IMR-90 (cell line): ENCODE measurements at regions not wholly inside any gene's neighbourhood (a gene's known extent, or its start where the extent isn't known, plus 50 kb on each side); places are given as distances from the start of the nearest gene placed in this dataset.

Experiments
- ATAC-seq: fragments of 200-7000 bp; cut with Tn5 transposase; 2 replicates; pipeline ENCODE4 v1.9.1; 2020; ENCODE audit warnings: low read depth, mild to moderate bottlenecking, moderate library complexity
- BruUV-seq: library from RNA; stranded (reverse); fragments of 400-500 nt; replicated peaks from 2 replicates; lab custom pipeline; 2021; lab: Mats Ljungman, UMichigan
- CTCF ChIA-PET: fragments of 300-600 bp; formaldehyde crosslinking; extraction: SDS; loops from one replicate; lab custom pipeline; 2021; ENCODE audit warnings: antibody characterized with exemption; lab: Yijun Ruan, JAX
- POLR2A ChIA-PET: fragments of 300-600 bp; sonication (Branson Sonifier 250); formaldehyde crosslinking; loops from one replicate; lab custom pipeline; 2022; ENCODE audit warnings: antibody characterized with exemption; ENCODE audit not compliant: unreplicated experiment; lab: Charles Lee
- DNase-seq: peaks from one replicate; pipeline ENCODE4 v3.0.0; 2013
- H2AFZ ChIP-seq: replicated peaks from 2 replicates; pipeline ENCODE3; 2013; ENCODE audit warnings: low read length, mild to moderate bottlenecking; ENCODE audit not compliant: poor library complexity
- H2AK5ac ChIP-seq: 2 replicates; pipeline ENCODE4 v1.6.1; 2013; ENCODE audit warnings: low read depth, low read length, inconsistent platforms
- H2AK9ac ChIP-seq: replicated peaks from 2 replicates; pipeline ENCODE3; 2013; ENCODE audit warnings: mild to moderate bottlenecking, low read depth, low read length, moderate library complexity; ENCODE audit not compliant: poor library complexity
- H2BK120ac ChIP-seq: 2 replicates; pipeline ENCODE4 v1.6.1; 2013; ENCODE audit warnings: low read depth, low read length, inconsistent platforms
- H2BK15ac ChIP-seq: 3 replicates; pipeline ENCODE4 v1.6.1; 2013; ENCODE audit warnings: low read depth, low read length, inconsistent platforms
- H2BK20ac ChIP-seq: 2 replicates; pipeline ENCODE4 v1.6.1; 2013; ENCODE audit warnings: low read depth, mild to moderate bottlenecking, inconsistent platforms, low read length, moderate library complexity
- H2BK5ac ChIP-seq: 2 replicates; pipeline ENCODE4 v1.6.1; 2013; ENCODE audit warnings: mild to moderate bottlenecking, low read depth, low read length, inconsistent platforms; ENCODE audit not compliant: poor library complexity, severe bottlenecking
- H3K14ac ChIP-seq: replicated peaks from 2 replicates; pipeline ENCODE4 v1.6.1; 2013; ENCODE audit warnings: low read depth, low read length, inconsistent platforms
- H3K18ac ChIP-seq: 2 replicates; pipeline ENCODE4 v1.6.1; 2013; ENCODE audit warnings: low read depth, low read length, control low read depth
- H3K23ac ChIP-seq: 2 replicates; pipeline ENCODE4 v1.6.1; 2013; ENCODE audit warnings: low read depth, low read length, inconsistent platforms
- H3K27ac ChIP-seq: 2 replicates; pipeline ENCODE4 v1.5.1; 2013; ENCODE audit warnings: mild to moderate bottlenecking, control low read depth, low read length; ENCODE audit not compliant: insufficient read depth
- H3K27me3 ChIP-seq: 2 replicates; pipeline ENCODE4 v1.6.1; 2013; ENCODE audit warnings: low read length; ENCODE audit not compliant: control insufficient read depth, insufficient read depth
- H3K36me3 ChIP-seq: 2 replicates; pipeline ENCODE4 v1.6.1; 2013; ENCODE audit warnings: low read length, mixed read lengths; ENCODE audit not compliant: control insufficient read depth, insufficient read depth
- H3K4ac ChIP-seq: 2 replicates; pipeline ENCODE4 v1.6.1; 2013; ENCODE audit warnings: low read depth, low read length, inconsistent platforms
- H3K4me1 ChIP-seq: 2 replicates; pipeline ENCODE4 v1.6.1; 2013; ENCODE audit warnings: low read length, mixed read lengths; ENCODE audit not compliant: control insufficient read depth, insufficient read depth
- H3K4me2 ChIP-seq: 2 replicates; pipeline ENCODE4 v1.6.1; 2013; ENCODE audit warnings: low read depth, mild to moderate bottlenecking, control low read depth, low read length, moderate library complexity
- H3K4me3 ChIP-seq: 2 replicates; pipeline ENCODE4 v1.5.1; 2013; ENCODE audit warnings: low read depth, mild to moderate bottlenecking, control low read depth, low read length, moderate library complexity; ENCODE audit not compliant: insufficient read depth
- H3K56ac ChIP-seq: 2 replicates; pipeline ENCODE4 v1.6.1; 2013; ENCODE audit warnings: low read length, inconsistent platforms; ENCODE audit not compliant: insufficient read depth; ENCODE audit errors: extremely low read depth
- H3K79me1 ChIP-seq, 2 experiments: 2 replicates each; pipeline ENCODE4 v1.6.1; 2013; ENCODE audit warnings: low read length in 2 of 2, inconsistent platforms in 1 of 2, low read depth in 1 of 2
- H3K9ac ChIP-seq: 2 replicates; pipeline ENCODE4 v1.6.1; 2013; ENCODE audit warnings: low read depth, low read length, control low read depth
- H3K9me1 ChIP-seq: 2 replicates; pipeline ENCODE4 v1.6.1; 2013; ENCODE audit warnings: low read length, inconsistent platforms; ENCODE audit not compliant: insufficient read depth
- H3K9me3 ChIP-seq: 2 replicates; pipeline ENCODE4 v1.6.1; 2013; ENCODE audit warnings: low read length; ENCODE audit not compliant: control insufficient read depth, insufficient read depth
- H4K20me1 ChIP-seq: 2 replicates; pipeline ENCODE4 v1.6.1; 2013; ENCODE audit warnings: low read length, inconsistent platforms; ENCODE audit not compliant: insufficient read depth
- H4K5ac ChIP-seq: 2 replicates; pipeline ENCODE4 v1.6.1; 2013; ENCODE audit warnings: mild to moderate bottlenecking, low read depth, low read length, control low read depth
- H4K8ac ChIP-seq, 2 experiments: 2 replicates each; pipeline ENCODE4 v1.6.1; 2013; ENCODE audit warnings: low read depth in 2 of 2, low read length in 2 of 2, control low read depth in 1 of 2, inconsistent platforms in 1 of 2
- H4K91ac ChIP-seq: 2 replicates; pipeline ENCODE4 v1.6.1; 2013; ENCODE audit warnings: low read depth, low read length, inconsistent platforms; ENCODE audit not compliant: insufficient read depth
- BHLHE40 ChIP-seq: fragments of 150-350 bp; IDR thresholded peaks from 2 replicates; pipeline ENCODE4 v1.6.1; 2016; ENCODE audit warnings: mild to moderate bottlenecking, low read depth, low read length
- CEBPB ChIP-seq: IDR thresholded peaks from 2 replicates; pipeline ENCODE4 v1.6.1; 2012; ENCODE audit warnings: low read depth, low read length, improper control_type of control experiment
- CHD1 ChIP-seq: IDR thresholded peaks from 2 replicates; pipeline ENCODE4 v1.6.1; 2012; ENCODE audit warnings: low read depth, low read length, improper control_type of control experiment
- FOS ChIP-seq: fragments of 150-350 bp; IDR thresholded peaks from 2 replicates; pipeline ENCODE4 v1.6.1; 2016; ENCODE audit warnings: low read depth, low read length
- MAFK ChIP-seq: IDR thresholded peaks from 2 replicates; pipeline ENCODE4 v1.6.1; 2012; ENCODE audit warnings: low read depth, low read length, improper control_type of control experiment
- MAZ ChIP-seq: IDR thresholded peaks from 2 replicates; pipeline ENCODE4 v1.6.1; 2012; ENCODE audit warnings: low read depth, mild to moderate bottlenecking, low read length, improper control_type of control experiment, moderate library complexity, borderline replicate concordance
- MXI1 ChIP-seq: IDR thresholded peaks from 2 replicates; pipeline ENCODE4 v1.6.1; 2012; ENCODE audit warnings: low read depth, mild to moderate bottlenecking, low read length, moderate library complexity, borderline replicate concordance
- NFE2L2 ChIP-seq: fragments of 150-350 bp; IDR thresholded peaks from 2 replicates; pipeline ENCODE4 v1.6.1; 2016; ENCODE audit warnings: low read depth, mild to moderate bottlenecking, low read length
- POLR2A ChIP-seq: IDR thresholded peaks from 2 replicates; pipeline ENCODE4 v1.6.1; 2012; ENCODE audit warnings: mild to moderate bottlenecking, low read depth, low read length
- RAD21 ChIP-seq: IDR thresholded peaks from 2 replicates; pipeline ENCODE4 v1.6.1; 2012; ENCODE audit warnings: low read length, improper control_type of control experiment
- RCOR1 ChIP-seq: IDR thresholded peaks from 2 replicates; pipeline ENCODE4 v1.6.1; 2012; ENCODE audit warnings: mild to moderate bottlenecking, low read length, improper control_type of control experiment; ENCODE audit not compliant: insufficient replicate concordance
- RFX5 ChIP-seq: IDR thresholded peaks from 2 replicates; pipeline ENCODE4 v1.8.0; 2012; ENCODE audit warnings: low read depth, mild to moderate bottlenecking, low read length, moderate library complexity
- SMC3 ChIP-seq: fragments of 150-350 bp; IDR thresholded peaks from 2 replicates; pipeline ENCODE4 v1.6.1; 2016; ENCODE audit warnings: low read depth, mild to moderate bottlenecking, antibody characterized with exemption, low read length, moderate library complexity
- WGBS, 2 experiments: methylation state at CpG; one replicate each; pipeline versions ENCODE4 v1.1.5 to v1.1.7; 2013; ENCODE audit warnings: missing lambda C conversion rate in 2 of 2; ENCODE audit not compliant: insufficient read length in 1 of 2; ENCODE audit errors: extremely low coverage in 2 of 2; 5-methylcytosine and 5-hydroxymethylcytosine counted together
- dilution Hi-C: fragments of 300-500 bp; cut with HindIII; formaldehyde crosslinking; loops from one replicate; pipeline ENCODE4 v1.14.3; 2018; ENCODE audit warnings: low sequenced_read_pairs; ENCODE audit not compliant: unreplicated experiment
- in situ Hi-C: fragments of 300-500 bp; cut with MboI; formaldehyde crosslinking; loops from 3 replicates; pipeline ENCODE4 v1.14.3; 2019; ENCODE audit warnings: low sequenced_read_pairs, inconsistent platforms, mixed read lengths
- intact Hi-C: fragments of 100-400 bp; cut with micrococcal nuclease; formaldehyde crosslinking; loops from 2 replicates; pipeline ENCODE4 v1.10.0; 2022
- TF ChIP-seq, protein P1 (sequence below): fragments of 150-350 bp; IDR thresholded peaks from 2 replicates; pipeline ENCODE4 v1.6.1; 2017; ENCODE audit warnings: mild to moderate bottlenecking, antibody characterized with exemption, low read length, low read depth
- TF ChIP-seq, protein P2 (sequence below): fragments of 150-350 bp; IDR thresholded peaks from 2 replicates; pipeline ENCODE4 v1.6.1; 2016; ENCODE audit warnings: low read depth, mild to moderate bottlenecking, low read length, moderate library complexity, borderline replicate concordance
- TF ChIP-seq, protein P3 (sequence below): conservative IDR thresholded peaks from 2 replicates; pipeline ENCODE4 v1.5.1; 2012; ENCODE audit warnings: mild to moderate bottlenecking, low read depth, low read length, improper control_type of control experiment

DNA sequence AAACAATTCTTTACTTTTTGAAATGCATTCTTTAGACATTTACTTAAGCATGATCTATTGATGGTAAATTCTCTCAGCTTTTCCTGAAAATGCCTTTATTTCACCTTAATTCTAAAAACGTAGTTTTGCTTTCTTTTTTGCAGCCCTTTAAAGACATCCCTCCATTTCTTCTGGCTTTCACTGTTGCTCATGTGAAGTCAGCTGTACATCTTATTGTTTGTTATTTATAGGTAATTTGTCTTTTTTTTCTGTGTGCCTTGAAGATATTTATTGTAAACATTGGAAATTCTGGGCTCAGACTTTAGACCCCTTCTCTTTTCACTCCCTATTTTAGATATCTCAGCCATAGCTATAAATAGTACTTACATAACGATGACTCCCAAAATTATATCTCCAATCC lies 70.4 kb downstream of the IFNG start:
- H3K36me3 ChIP-seq = no peaks in the 10 kb centered on the region
- no peak overlapping the region for H2BK15ac ChIP-seq
- no peak overlapping the region for H4K5ac ChIP-seq
- no TSS peak for BruUV-seq
- TF ChIP-seq CHD1 (no peak), RCOR1 (no peak), RAD21 (no peak), SMC3 (no peak), CEBPB (no peak), MXI1 (no peak), BHLHE40 (no peak), MAZ (no peak), NFE2L2 (no peak), MAFK (no peak), RFX5 (no peak), FOS (no peak), POLR2A (no peak)
- TF ChIP-seq, protein P1, sequence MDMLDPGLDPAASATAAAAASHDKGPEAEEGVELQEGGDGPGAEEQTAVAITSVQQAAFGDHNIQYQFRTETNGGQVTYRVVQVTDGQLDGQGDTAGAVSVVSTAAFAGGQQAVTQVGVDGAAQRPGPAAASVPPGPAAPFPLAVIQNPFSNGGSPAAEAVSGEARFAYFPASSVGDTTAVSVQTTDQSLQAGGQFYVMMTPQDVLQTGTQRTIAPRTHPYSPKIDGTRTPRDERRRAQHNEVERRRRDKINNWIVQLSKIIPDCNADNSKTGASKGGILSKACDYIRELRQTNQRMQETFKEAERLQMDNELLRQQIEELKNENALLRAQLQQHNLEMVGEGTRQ = no peak
- TF ChIP-seq, protein P2, sequence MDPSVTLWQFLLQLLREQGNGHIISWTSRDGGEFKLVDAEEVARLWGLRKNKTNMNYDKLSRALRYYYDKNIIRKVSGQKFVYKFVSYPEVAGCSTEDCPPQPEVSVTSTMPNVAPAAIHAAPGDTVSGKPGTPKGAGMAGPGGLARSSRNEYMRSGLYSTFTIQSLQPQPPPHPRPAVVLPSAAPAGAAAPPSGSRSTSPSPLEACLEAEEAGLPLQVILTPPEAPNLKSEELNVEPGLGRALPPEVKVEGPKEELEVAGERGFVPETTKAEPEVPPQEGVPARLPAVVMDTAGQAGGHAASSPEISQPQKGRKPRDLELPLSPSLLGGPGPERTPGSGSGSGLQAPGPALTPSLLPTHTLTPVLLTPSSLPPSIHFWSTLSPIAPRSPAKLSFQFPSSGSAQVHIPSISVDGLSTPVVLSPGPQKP = no peak
- TF ChIP-seq, protein P3, sequence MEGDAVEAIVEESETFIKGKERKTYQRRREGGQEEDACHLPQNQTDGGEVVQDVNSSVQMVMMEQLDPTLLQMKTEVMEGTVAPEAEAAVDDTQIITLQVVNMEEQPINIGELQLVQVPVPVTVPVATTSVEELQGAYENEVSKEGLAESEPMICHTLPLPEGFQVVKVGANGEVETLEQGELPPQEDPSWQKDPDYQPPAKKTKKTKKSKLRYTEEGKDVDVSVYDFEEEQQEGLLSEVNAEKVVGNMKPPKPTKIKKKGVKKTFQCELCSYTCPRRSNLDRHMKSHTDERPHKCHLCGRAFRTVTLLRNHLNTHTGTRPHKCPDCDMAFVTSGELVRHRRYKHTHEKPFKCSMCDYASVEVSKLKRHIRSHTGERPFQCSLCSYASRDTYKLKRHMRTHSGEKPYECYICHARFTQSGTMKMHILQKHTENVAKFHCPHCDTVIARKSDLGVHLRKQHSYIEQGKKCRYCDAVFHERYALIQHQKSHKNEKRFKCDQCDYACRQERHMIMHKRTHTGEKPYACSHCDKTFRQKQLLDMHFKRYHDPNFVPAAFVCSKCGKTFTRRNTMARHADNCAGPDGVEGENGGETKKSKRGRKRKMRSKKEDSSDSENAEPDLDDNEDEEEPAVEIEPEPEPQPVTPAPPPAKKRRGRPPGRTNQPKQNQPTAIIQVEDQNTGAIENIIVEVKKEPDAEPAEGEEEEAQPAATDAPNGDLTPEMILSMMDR = no peak
- H3K4ac ChIP-seq = no peak overlapping the region
- H3K9me3 ChIP-seq = no peaks in the 10 kb centered on the region
- H3K79me1 ChIP-seq = no peaks in the 10 kb centered on the region
- no peak overlapping the region for H3K4me3 ChIP-seq
- DNase-seq = no peak
- WGBS, 2 experiments = no CpG with 5 or more reads among the region's 2 CpGs
- no peak overlapping the region for H2AK9ac ChIP-seq
- no peaks in the 10 kb centered on the region for H3K4me1 ChIP-seq
- H3K4me2 ChIP-seq = no peak overlapping the region
- POLR2A ChIA-PET = no interaction called here
- in situ Hi-C loops (no loop called here), intact Hi-C loops (no loop called here), dilution Hi-C loops (no loop called here)
- H2BK20ac ChIP-seq = no peak overlapping the region
- CTCF ChIA-PET = no interaction called here
- no peak overlapping the region for H2BK5ac ChIP-seq
- no peaks in the 10 kb centered on the region for H3K9me1 ChIP-seq
- no peak overlapping the region for H2BK120ac ChIP-seq
- no peak overlapping the region for H4K91ac ChIP-seq
- no peak overlapping the region for H2AFZ ChIP-seq
- H3K56ac ChIP-seq = no peak overlapping the region
- H3K27ac ChIP-seq = no peak overlapping the region
- no peaks in the 10 kb centered on the region for H4K20me1 ChIP-seq
- H2AK5ac ChIP-seq = no peak overlapping the region
- H3K18ac ChIP-seq = no peak overlapping the region
- H3K23ac ChIP-seq = no peak overlapping the region
- H4K8ac ChIP-seq = no peak overlapping the region
- H3K14ac ChIP-seq = no peak overlapping the region
- ATAC-seq = no peak
- no peak overlapping the region for H3K9ac ChIP-seq
- H3K27me3 ChIP-seq = no peaks in the 10 kb centered on the region
